C4-2B (cell line): ENCODE measurements at regions not wholly inside any gene's neighbourhood (a gene's known extent, or its start where the extent isn't known, plus 50 kb on each side); places are given as distances from the start of the nearest gene placed in this dataset.

Source experiments
- ZFX ChIP-seq: fragments of 450-650 bp; IDR thresholded peaks from 2 replicates; pipeline ENCODE4 v1.6.1; 2017
- TF ChIP-seq, protein P1 (sequence below): fragments of 450-650 bp; conservative IDR thresholded peaks from 2 replicates; pipeline ENCODE4 v1.5.1; 2017; ENCODE audit warnings: mild to moderate bottlenecking

- TF ChIP-seq, protein P1, sequence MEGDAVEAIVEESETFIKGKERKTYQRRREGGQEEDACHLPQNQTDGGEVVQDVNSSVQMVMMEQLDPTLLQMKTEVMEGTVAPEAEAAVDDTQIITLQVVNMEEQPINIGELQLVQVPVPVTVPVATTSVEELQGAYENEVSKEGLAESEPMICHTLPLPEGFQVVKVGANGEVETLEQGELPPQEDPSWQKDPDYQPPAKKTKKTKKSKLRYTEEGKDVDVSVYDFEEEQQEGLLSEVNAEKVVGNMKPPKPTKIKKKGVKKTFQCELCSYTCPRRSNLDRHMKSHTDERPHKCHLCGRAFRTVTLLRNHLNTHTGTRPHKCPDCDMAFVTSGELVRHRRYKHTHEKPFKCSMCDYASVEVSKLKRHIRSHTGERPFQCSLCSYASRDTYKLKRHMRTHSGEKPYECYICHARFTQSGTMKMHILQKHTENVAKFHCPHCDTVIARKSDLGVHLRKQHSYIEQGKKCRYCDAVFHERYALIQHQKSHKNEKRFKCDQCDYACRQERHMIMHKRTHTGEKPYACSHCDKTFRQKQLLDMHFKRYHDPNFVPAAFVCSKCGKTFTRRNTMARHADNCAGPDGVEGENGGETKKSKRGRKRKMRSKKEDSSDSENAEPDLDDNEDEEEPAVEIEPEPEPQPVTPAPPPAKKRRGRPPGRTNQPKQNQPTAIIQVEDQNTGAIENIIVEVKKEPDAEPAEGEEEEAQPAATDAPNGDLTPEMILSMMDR, result no peak
- no peak for TF ChIP-seq ZFX
Observed at GRCh38 chr22:27295605-27296004, 506.0 kb downstream of the MN1 start.
